ENCODE measurements at regions not wholly inside any gene's neighbourhood (a gene's known extent, or its start where the extent isn't known, plus 50 kb on each side); places are given as distances from the start of the nearest gene placed in this dataset.
A peak's percentile ranks its signal among the peaks of the same experiment; 100 is the strongest.
"Not testable (repeated sequence)": the region's sequence is repeated elsewhere in the genome, so short reads cannot be mapped to it uniquely, and the experiment has no call there.

GRCh38 chr17:36695710-36696109 lies 94.3 kb downstream of the MRM1 start:
- not testable (repeated sequence) for DNase-seq

- DNase-seq, result no peak
Observed at GRCh38 chr17:36696805-36697204, 95.4 kb downstream of the MRM1 start.

DNA sequence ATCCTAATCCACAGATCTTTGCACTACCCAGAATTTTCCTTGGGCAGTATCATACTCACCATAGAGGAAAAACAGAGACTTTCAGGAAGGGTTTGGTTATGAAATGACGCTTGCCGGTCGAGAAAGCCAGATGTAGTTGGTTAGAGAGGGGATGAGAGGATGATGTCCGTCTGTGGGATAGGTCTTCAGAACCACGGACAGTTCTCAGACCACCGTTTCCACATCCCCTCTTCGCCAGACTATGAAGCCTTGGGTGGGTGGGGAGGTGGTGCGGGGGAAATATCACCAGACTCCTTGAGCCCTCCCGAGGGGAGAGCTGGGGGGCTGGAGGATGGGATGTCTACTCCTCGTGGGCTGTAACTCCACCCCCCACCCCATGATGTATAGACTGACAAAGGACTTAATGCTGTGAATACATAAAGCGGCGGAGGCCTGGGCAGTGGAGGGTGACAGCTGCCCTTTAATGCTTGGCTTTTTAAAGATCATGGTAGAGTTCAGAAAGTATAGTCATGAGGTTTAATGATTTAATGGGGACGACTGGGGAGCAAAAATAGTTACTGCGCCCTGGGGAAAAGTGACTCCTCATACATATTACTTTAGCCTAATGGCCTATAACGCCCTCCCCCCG lies 96.6 kb downstream of the MRM1 start:
- no peak for DNase-seq

DNA sequence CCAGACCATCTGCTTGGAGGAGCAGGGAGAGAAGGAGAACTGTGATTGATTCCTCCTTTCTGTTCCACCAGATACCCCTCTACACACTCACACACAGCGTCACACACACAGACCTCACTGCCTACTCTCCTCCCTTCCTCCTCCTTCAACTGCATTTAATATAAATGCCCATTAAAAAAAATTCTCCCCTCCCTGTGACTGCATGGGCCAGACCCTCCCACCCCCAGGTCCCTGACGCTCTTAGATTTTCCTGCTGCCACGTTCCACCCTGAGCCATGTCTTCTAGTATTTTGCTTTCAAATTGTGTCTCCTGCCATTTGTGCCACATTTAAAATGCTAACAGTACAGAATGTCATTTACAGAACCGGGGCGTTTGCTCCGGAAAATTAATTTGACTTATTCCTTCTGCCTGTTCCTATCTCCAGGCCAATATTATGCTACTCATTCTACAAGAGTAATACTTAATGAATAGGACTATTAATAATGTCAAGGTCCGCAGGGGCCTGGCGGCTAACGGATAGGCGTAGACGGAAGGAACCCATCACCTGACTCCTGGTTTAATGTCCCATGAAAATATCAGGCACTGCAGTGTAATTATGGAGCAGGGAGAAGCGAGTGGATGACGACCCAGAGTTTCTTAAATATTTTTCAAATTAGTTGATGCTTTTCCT lies 100.2 kb downstream of the MRM1 start:
- no peak for DNase-seq

DNA sequence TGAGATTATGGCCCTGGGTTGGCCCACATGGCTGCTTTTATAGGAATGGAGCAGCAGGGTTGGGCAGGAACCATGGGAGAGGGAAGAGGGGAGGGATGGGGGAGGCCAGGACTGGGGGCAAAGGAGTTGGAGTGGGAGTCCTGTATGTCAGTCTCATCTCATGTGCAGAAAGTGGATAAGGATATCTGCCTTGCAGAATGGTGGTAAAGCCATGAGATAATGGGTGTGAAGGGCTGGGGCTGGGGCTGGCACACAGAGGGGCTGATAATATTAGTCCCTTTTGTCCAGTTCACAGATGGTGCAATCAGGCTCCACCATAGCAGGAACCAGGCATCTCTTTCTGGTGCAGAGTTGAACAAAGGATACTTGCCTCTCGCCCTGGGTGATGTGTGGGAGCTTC lies 101.3 kb downstream of the MRM1 start:
- DNase-seq, result no peak

- peak in 1 of 2 donors; percentile 19 for DNase-seq
Observed at GRCh38 chr17:36703860-36704266, 102.5 kb downstream of the MRM1 start.

- DNase-seq, result no peak
Observed at GRCh38 chr17:36705283-36705795, 104.0 kb downstream of the MRM1 start.

DNA sequence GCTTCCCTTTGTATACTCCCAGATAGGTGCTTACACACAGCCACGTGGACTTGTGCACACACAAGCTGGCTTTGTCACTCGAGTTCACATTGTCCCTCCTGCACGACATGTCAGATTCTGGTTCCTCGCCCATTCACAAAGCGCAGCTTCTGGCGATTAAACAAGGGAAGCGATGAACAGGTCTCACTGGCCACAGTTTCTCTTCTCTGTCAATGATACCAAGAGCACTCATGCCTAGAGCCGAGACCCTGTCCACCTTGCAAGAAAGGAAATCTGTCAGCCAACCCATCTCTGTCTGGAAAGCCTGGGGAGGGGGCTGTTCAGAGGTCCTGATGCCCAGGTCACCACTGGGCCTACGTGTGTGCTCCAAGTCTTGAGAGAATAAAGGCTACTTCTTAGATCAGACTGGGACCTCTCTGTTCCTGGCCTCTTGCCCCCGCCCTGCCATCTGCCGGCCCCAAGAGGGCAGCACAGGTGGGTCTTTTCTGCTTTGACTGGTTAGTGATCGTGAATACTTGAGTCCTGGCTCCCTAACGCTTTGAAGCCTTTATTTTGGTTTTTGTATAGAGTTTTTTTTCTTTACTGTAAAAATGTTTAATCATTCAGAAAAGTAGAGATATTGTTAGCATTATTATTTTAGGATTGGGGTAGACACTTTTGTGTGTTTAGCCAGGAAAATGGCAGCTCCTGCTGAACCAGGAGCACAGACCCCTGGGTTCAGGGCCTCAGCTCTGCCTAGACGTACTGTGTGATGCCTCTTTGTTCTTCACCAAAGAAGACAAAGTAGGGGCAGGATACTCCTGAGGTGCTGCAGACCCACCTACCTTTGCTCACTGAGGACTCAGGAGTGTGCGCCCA lies 104.7 kb downstream of the MRM1 start:
- no peak for DNase-seq

DNA sequence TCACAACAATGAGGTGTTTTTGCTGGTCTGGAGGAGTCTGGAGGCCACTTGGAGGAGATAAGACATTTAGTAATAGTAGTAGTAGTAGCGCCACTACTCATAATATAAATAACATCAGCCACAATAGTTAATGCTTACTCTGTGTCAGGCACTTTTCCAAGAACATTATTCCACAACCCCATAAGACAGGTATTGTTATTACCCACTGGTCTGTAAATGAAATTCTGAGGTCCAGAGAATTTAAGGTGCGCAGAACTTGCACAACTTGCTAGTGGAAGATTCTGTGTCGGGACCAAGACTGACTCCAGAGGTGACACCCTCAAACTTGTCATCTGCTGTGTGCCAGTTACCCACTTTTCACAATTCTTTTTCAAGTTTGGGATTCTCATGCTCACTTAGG lies 106.5 kb downstream of the MRM1 start:
- DNase-seq, result no peak

GRCh38 chr17:36714789-36715188 lies 113.4 kb downstream of the MRM1 start:
- no peak for DNase-seq

DNA sequence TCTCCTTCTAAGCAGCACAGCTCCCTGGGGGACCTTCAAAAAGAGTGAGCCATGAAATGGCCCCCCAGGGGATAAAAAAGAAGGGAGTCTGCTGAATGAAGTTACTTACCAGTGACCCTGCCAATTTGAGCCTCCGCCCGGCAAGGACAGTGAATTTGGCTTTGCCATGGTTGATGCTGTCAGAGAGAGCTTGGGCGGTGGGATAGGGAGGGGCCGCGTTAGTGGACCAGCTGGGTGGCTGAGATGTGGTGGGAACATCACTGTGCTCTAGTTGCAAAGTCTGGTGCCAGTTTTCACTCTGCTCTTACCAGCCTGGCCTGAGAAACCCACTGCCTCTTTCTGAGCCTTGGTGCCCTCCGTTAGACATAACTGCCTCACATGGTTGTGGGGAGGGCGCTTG lies 114.6 kb downstream of the MRM1 start:
- DNase-seq, result no peak

DNA sequence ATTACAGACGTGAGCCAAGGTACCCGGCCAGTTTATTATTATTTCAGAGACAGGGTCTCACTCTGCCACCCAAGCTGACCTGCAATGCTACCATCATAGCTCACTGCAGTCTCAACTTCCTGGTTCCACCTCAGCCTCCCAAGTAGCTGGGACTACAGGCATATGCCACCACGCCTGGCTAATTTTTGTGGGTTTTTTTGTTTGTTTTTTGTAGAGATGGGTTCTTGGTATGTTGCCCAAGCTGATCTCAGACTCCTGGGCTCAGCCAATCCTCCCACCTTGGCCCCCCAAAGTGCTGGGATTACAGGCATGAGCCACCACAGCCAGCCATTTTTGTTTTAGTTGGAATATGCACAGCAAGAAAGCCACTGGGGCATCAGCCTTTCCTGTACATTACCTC lies 115.7 kb downstream of the MRM1 start:
- no peak for DNase-seq

DNA sequence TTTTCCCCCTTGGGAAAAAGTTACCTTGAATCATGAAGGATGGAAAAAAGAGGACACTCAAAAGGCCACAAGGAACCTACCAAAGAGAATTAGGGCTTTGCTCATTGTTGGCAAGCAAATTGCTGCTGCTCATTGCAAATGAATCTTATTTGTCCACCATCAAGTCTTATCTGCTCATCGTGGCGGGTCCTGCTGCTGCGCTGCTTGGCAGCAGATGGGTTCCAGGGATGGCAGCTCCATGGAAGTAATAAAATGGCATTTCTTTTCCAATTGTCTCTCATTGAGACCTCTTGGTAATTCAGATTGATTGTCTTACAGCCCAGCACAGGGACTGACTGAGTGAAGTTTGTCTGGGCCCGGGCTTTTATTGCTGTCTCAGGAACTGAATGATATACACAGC lies 118.7 kb downstream of the MRM1 start:
- DNase-seq, result no peak

DNA sequence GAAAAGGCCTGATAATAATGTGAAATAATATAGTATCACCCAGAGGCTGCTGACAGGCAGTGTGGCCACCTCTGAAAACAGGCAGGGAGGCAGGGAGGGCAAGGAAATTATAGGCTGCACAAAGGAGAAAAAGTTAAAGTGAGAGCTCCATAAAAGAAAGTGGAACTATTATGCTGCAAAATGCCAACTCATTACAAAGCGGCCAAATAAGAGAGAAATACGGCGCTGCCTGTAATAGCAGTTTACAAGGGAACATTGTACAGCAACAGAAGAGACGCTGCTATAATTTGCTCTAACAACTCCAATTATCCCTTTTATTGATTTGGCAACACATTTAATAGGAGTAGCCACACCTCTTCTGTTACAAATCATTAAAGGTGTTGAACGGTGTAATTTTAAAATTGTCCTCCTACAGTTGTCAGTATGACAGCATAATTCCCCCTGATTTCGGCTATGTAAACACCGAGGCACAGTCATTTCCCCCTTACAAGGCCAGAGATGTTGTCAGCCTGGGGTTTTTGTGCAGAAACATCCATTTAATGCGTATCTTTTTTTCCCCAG lies 120.3 kb downstream of the MRM1 start:
- no peak for DNase-seq

- peak in 1 of 2 donors; percentile 24 for DNase-seq
Observed at GRCh38 chr17:36722121-36722902, 120.9 kb downstream of the MRM1 start.

DNA sequence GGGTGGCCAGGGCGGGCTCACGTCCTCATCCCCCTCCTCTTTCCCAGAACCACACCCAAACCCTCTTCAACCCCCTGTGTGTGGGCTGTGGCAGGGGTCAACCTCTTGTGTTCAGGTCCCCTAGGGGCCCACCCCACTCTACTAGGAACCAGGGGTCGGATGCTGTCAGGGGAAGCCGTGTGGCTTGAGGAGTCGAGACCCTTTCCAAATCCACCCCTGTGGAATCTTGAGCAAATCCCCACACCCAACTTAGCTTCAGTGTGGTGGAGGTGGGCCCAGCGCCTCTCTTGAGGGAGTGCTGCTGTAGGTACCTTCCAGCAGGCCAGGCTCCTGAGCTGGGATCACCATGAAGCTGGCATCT lies 121.5 kb downstream of the MRM1 start:
- no peak for DNase-seq

DNA sequence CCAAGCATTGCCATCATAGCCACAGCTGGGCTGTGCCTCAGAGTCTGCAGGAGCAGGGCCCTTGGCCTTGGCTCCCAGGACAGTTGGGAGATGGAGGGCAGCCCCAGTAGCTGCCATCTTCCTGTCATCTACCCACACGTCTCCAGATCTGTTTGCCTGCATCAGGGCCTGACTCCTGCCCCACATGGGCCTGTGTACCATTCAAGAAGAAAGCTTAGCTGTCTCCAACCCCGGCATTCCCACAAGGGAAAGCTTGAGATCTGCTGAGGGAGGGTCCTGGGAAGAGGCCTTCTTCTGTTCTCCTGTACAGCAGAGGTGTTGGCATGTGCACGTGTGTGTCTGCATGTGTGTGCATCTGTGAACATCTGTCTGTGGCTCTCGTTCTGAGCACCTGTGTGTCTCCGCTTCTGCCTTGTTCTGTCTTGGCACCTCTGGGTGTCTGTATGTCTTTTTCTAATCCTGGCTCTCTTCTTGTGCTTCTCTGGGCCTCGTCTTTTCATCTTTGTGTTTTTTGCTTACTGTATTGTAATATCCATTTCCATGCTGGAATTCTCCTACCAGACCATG lies 122.2 kb downstream of the MRM1 start:
- no peak for DNase-seq

GRCh38 chr17:36726199-36726598 lies 124.8 kb downstream of the MRM1 start:
- DNase-seq, result no peak

DNA sequence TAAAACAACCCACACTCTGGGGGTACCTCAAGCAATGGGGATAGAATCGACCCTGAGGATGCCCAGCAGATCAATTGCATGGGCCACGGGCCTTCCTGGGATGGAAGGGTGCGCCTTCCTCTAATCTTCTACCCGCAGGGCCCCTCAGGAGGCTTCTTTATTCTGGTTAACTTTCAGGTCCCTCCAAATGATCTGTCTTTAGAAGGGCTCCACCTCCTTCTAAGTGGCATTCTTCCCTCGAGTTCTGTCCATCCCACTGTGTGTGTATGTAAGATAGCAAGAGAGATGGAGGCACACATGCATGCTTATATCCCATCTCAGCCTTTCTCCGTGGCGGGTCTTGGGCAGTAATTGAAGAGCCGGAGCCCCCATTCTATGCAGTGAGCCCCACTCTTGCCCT lies 125.7 kb downstream of the MRM1 start:
- no peak for DNase-seq

- DNase-seq, result no peak
Observed at GRCh38 chr17:36727577-36727976, 126.2 kb downstream of the MRM1 start.

- no peak for DNase-seq
Observed at GRCh38 chr17:36728030-36728991, 126.9 kb downstream of the MRM1 start.

Data from hippocampal formation (tissue), 2 donors.